KOPT-K1 (cell line): ENCODE measurements at regions not wholly inside any gene's neighbourhood (a gene's known extent, or its start where the extent isn't known, plus 50 kb on each side); places are given as distances from the start of the nearest gene placed in this dataset.

Experiments used
- H3K27ac ChIP-seq: fragments of 200-600 bp; sonication (generic); 2 replicates; pipeline ENCODE4 v1.5.1; 2016; ENCODE audit warnings: antibody characterized with exemption, mild to moderate bottlenecking, low read depth, low read length; ENCODE audit not compliant: poor library complexity, severe bottlenecking
- H3K36me3 ChIP-seq: fragments of 200-600 bp; sonication (generic); 2 replicates; pipeline ENCODE4 v1.5.1; 2017; ENCODE audit warnings: antibody characterized with exemption, mild to moderate bottlenecking, low read length, moderate library complexity; ENCODE audit not compliant: insufficient read depth
- H3K9me3 ChIP-seq: fragments of 200-600 bp; sonication (generic); 2 replicates; pipeline ENCODE4 v1.5.1; 2017; ENCODE audit warnings: antibody characterized with exemption, low read length, mild to moderate bottlenecking; ENCODE audit not compliant: insufficient read depth, poor library complexity, severe bottlenecking

GRCh38 chrY:19207048-19207447 is 433.5 kb upstream of the HSFY2 start:
- no peaks in the 10 kb centered on the region for H3K9me3 ChIP-seq
- no peak overlapping the region for H3K27ac ChIP-seq
- H3K36me3 ChIP-seq: no peaks in the 10 kb centered on the region

- Histone ChIP-seq H3K27ac (no peak overlapping the region), H3K9me3 (no peaks in the 10 kb centered on the region), H3K36me3 (no peaks in the 10 kb centered on the region)
These were observed 407.3 kb upstream of the HSFY2 start for GRCh38 chrY:19180824-19181223.

- H3K36me3 ChIP-seq: no peaks in the 10 kb centered on the region
- no peaks in the 10 kb centered on the region for H3K9me3 ChIP-seq
- H3K27ac ChIP-seq: no peak overlapping the region
These were observed 394.6 kb upstream of the HSFY2 start for GRCh38 chrY:19168202-19168565.

- H3K9me3 ChIP-seq: no peaks in the 10 kb centered on the region
- H3K27ac ChIP-seq: no peak overlapping the region
- H3K36me3 ChIP-seq: no peaks in the 10 kb centered on the region
These were observed 394.0 kb upstream of the HSFY2 start for GRCh38 chrY:19167319-19168201.

- Histone ChIP-seq H3K9me3 (no peaks in the 10 kb centered on the region), H3K36me3 (no peaks in the 10 kb centered on the region), H3K27ac (no peak overlapping the region)
These were observed 375.2 kb upstream of the HSFY2 start for GRCh38 chrY:19148783-19149182.

GRCh38 chrY:19146296-19146695 is 372.8 kb upstream of the HSFY2 start:
- Histone ChIP-seq H3K9me3 (no peaks in the 10 kb centered on the region), H3K27ac (no peak overlapping the region), H3K36me3 (no peaks in the 10 kb centered on the region)

- H3K9me3 ChIP-seq: no peaks in the 10 kb centered on the region
- H3K27ac ChIP-seq: no peak overlapping the region
These were observed 368.6 kb upstream of the HSFY2 start for GRCh38 chrY:19142093-19142492.

GRCh38 chrY:19140285-19140920 is 366.9 kb upstream of the HSFY2 start:
- Histone ChIP-seq H3K27ac (no peak overlapping the region), H3K9me3 (no peaks in the 10 kb centered on the region), H3K36me3 (no peaks in the 10 kb centered on the region)

More at GRCh38 chrY:19142093-19142492, 368.6 kb upstream of the HSFY2 start:
- no peaks in the 10 kb centered on the region for H3K36me3 ChIP-seq

GRCh38 chrY:19134426-19134825 is 360.9 kb upstream of the HSFY2 start:
- H3K9me3 ChIP-seq: no peaks in the 10 kb centered on the region
- H3K27ac ChIP-seq: no peak overlapping the region
- no peaks in the 10 kb centered on the region for H3K36me3 ChIP-seq

- H3K36me3 ChIP-seq: no peaks in the 10 kb centered on the region
- no peak overlapping the region for H3K27ac ChIP-seq
- no peaks in the 10 kb centered on the region for H3K9me3 ChIP-seq
These were observed 357.2 kb upstream of the HSFY2 start for GRCh38 chrY:19130569-19131358.

GRCh38 chrY:19126889-19127288 is 353.4 kb upstream of the HSFY2 start:
- Histone ChIP-seq H3K36me3 (no peaks in the 10 kb centered on the region), H3K27ac (no peak overlapping the region), H3K9me3 (no peaks in the 10 kb centered on the region)

GRCh38 chrY:19124609-19125008 is 351.1 kb upstream of the HSFY2 start:
- no peaks in the 10 kb centered on the region for H3K9me3 ChIP-seq
- no peaks in the 10 kb centered on the region for H3K36me3 ChIP-seq
- no peak overlapping the region for H3K27ac ChIP-seq

- Histone ChIP-seq H3K36me3 (no peaks in the 10 kb centered on the region), H3K27ac (no peak overlapping the region), H3K9me3 (no peaks in the 10 kb centered on the region)
These were observed 348.9 kb upstream of the HSFY2 start for GRCh38 chrY:19122450-19122849.

GRCh38 chrY:19098349-19098748 is 324.8 kb upstream of the HSFY2 start:
- Histone ChIP-seq H3K9me3 (no peaks in the 10 kb centered on the region), H3K27ac (no peak overlapping the region)

GRCh38 chrY:19095460-19095859 is 321.9 kb upstream of the HSFY2 start:
- H3K36me3 ChIP-seq: no peaks in the 10 kb centered on the region
- H3K27ac ChIP-seq: no peak overlapping the region
- no peaks in the 10 kb centered on the region for H3K9me3 ChIP-seq

More at GRCh38 chrY:19098349-19098748, 324.8 kb upstream of the HSFY2 start:
- no peaks in the 10 kb centered on the region for H3K36me3 ChIP-seq
